Stimulated activated CD4-positive, alpha-beta T cell treated with anti-CD3 and anti-CD28 coated beads, Interleukin-1b, Interleukin-23, amount 100 ng/mL, for 48 hours (primary cell): ENCODE measurements at regions not wholly inside any gene's neighbourhood (a gene's known extent, or its start where the extent isn't known, plus 50 kb on each side); places are given as distances from the start of the nearest gene placed in this dataset.

Experiments
- DNase-seq: peaks from one replicate; pipeline ENCODE4 v3.0.0-alpha.2; 2020

- no peak for DNase-seq
Measured at GRCh38 chr18:45119876-45120275, 439.2 kb downstream of the SETBP1 start.

- DNase-seq, result no peak
Measured at GRCh38 chr18:45121146-45121545, 440.5 kb downstream of the SETBP1 start.

GRCh38 chr18:45122506-45122905 is 441.8 kb downstream of the SETBP1 start:
- DNase-seq, result no peak

- no peak for DNase-seq
Measured at GRCh38 chr18:45127405-45127804, 446.7 kb downstream of the SETBP1 start.

GRCh38 chr18:45133276-45133675 is 452.6 kb downstream of the SETBP1 start:
- no peak for DNase-seq

GRCh38 chr18:45136381-45137086 is 455.8 kb downstream of the SETBP1 start:
- no peak for DNase-seq

GRCh38 chr18:45137087-45137419 is 456.4 kb downstream of the SETBP1 start:
- DNase-seq, result no peak

- DNase-seq, result no peak
Measured at GRCh38 chr18:45139478-45139877, 458.8 kb downstream of the SETBP1 start.

- DNase-seq, result no peak
Measured at GRCh38 chr18:45142868-45143267, 462.2 kb downstream of the SETBP1 start.

- DNase-seq, result no peak
Measured at GRCh38 chr18:45149712-45150111, 465.6 kb upstream of the SLC14A2 start.

GRCh38 chr18:45151645-45152044 is 463.6 kb upstream of the SLC14A2 start:
- DNase-seq, result no peak

- DNase-seq, result no peak
Measured at GRCh38 chr18:45155526-45155925, 459.8 kb upstream of the SLC14A2 start.

- no peak for DNase-seq
Measured at GRCh38 chr18:45156946-45157345, 458.3 kb upstream of the SLC14A2 start.

- DNase-seq, result no peak
Measured at GRCh38 chr18:45157576-45157975, 457.7 kb upstream of the SLC14A2 start.

GRCh38 chr18:45161850-45162249 is 453.4 kb upstream of the SLC14A2 start:
- DNase-seq, result no peak

- no peak for DNase-seq
Measured at GRCh38 chr18:45163871-45164270, 451.4 kb upstream of the SLC14A2 start.

GRCh38 chr18:45164551-45164950 is 450.7 kb upstream of the SLC14A2 start:
- DNase-seq, result no peak

GRCh38 chr18:45165176-45165713 is 450.0 kb upstream of the SLC14A2 start:
- no peak for DNase-seq

GRCh38 chr18:45165871-45166270 is 449.4 kb upstream of the SLC14A2 start:
- no peak for DNase-seq

GRCh38 chr18:45166341-45166835 is 448.9 kb upstream of the SLC14A2 start:
- no peak for DNase-seq

GRCh38 chr18:45166836-45167551 is 448.3 kb upstream of the SLC14A2 start:
- no peak for DNase-seq

GRCh38 chr18:45167631-45168280 is 447.5 kb upstream of the SLC14A2 start:
- DNase-seq, result no peak

- no peak for DNase-seq
Measured at GRCh38 chr18:45168866-45169600, 446.2 kb upstream of the SLC14A2 start.
